Bronchial epithelial cell (primary cell): ENCODE measurements at regions not wholly inside any gene's neighbourhood (a gene's known extent, or its start where the extent isn't known, plus 50 kb on each side); places are given as distances from the start of the nearest gene placed in this dataset.

ENCODE experiments used
- DNase-seq: peaks from one replicate; pipeline ENCODE4 v3.0.0-alpha.2; 2010; ENCODE audit warnings: low read depth
- FAIRE-seq: peaks from 2 replicates; lab custom pipeline; 2011; peaks lifted over from hg19 to GRCh38; lab: Jason Lieb, UNC
- H3K27me3 ChIP-seq: 2 replicates; pipeline ENCODE4 v1.5.1; 2011; ENCODE audit warnings: low read length; ENCODE audit not compliant: control insufficient read depth, insufficient read depth
- H3K36me3 ChIP-seq: 2 replicates; pipeline ENCODE4 v1.5.1; 2011; ENCODE audit warnings: low read length; ENCODE audit not compliant: control insufficient read depth, insufficient read depth
- H3K4me3 ChIP-seq: 2 replicates; pipeline ENCODE4 v1.5.1; 2011; ENCODE audit warnings: mild to moderate bottlenecking, low read depth, low read length, control low read depth
- TF ChIP-seq, protein P1 (sequence below): IDR thresholded peaks from 2 replicates; pipeline ENCODE4 v1.5.1; 2011; ENCODE audit warnings: mild to moderate bottlenecking, moderate library complexity, low read length, control low read depth, inconsistent platforms; ENCODE audit not compliant: insufficient read depth, severe bottlenecking

DNA sequence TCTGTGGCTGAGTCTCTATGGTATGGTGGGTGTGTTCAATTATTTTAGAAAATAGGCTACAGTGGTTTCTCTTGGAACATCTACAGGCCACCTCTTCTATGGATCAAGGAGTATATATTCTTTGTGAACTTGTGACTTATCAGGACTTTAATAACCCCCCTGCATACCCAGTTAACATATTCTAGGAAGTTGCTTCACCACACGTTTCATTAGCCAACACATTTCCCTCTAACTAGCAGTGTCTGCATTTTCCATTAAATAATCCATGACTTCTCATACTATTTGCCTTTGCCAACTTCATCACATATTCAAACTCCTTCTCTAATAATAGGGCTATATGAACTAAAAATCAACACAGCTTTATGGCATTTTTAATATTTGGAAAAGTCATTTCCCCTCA lies 187.6 kb upstream of the ARL4C start:
- TF ChIP-seq, protein P1, sequence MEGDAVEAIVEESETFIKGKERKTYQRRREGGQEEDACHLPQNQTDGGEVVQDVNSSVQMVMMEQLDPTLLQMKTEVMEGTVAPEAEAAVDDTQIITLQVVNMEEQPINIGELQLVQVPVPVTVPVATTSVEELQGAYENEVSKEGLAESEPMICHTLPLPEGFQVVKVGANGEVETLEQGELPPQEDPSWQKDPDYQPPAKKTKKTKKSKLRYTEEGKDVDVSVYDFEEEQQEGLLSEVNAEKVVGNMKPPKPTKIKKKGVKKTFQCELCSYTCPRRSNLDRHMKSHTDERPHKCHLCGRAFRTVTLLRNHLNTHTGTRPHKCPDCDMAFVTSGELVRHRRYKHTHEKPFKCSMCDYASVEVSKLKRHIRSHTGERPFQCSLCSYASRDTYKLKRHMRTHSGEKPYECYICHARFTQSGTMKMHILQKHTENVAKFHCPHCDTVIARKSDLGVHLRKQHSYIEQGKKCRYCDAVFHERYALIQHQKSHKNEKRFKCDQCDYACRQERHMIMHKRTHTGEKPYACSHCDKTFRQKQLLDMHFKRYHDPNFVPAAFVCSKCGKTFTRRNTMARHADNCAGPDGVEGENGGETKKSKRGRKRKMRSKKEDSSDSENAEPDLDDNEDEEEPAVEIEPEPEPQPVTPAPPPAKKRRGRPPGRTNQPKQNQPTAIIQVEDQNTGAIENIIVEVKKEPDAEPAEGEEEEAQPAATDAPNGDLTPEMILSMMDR, result no peak
- Histone ChIP-seq H3K27me3 (no peaks in the 10 kb centered on the region), H3K36me3 (no peaks in the 10 kb centered on the region), H3K4me3 (no peak overlapping the region)
- no peak for DNase-seq
- no peak for FAIRE-seq

DNA sequence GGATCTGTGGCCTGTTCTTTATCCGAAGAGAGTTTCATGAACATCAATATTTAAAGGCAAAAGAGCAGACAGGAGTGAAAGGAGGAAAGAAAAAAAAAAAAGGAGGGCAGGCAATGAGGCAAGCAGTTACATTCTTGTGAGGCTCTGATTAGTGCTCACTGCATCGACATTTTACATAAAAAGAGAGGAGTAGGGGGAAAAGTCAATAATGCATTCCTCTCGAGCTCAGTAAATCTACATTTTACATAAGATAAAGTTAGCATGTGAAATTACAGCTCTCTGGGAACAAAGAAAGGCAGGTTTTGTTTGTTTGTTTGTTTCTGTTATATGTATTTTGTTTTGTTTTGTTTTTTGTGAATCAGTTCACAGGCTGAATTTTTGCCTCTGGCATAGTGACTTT lies 187.1 kb upstream of the ARL4C start:
- no peak for FAIRE-seq

DNA sequence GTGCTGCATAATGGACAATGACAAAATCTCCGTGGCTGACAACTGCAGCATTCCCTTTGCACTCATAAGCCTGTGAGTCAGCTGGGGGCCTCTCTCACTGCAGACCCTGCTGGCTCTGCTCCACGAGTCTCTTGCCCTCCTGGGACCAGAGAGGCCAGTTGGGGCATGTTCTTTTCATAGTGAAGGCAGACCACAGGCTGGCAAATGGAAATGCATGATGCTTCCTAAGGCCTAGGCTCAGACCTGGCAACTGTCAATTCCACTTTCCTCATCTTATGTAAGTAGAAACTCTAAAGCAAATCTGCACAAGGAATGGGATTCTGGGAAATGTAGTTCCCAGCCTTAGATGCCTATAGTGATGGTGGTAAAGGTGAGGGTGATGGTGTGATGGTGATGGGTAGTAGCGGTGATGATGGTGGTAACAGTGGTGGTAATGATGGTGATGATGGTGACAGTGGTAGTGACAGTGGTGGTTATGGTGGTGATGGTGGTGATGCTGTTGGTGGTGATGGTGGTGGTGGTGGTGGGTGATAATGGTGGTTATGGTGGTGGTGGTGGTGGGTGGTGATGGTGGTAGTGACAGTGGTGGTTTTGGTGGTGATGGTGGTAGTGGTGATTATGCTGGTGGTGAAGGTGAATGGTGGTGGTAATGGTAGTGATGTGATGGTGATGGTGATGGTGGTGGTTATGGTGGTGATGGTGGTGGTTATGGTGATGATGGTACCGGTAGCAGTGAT lies 185.8 kb upstream of the ARL4C start:
- FAIRE-seq (peak; percentile 86), DNase-seq (peak; percentile 92)
- Histone ChIP-seq H3K4me3 (no peak overlapping the region), H3K27me3 (no peaks in the 10 kb centered on the region), H3K36me3 (no peaks in the 10 kb centered on the region)
- TF ChIP-seq, protein P1, result no peak

More for the DNA sequence above, 187.1 kb upstream of the ARL4C start:
- TF ChIP-seq, protein P1, result no peak
- Histone ChIP-seq H3K4me3 (no peak overlapping the region), H3K36me3 (no peaks in the 10 kb centered on the region), H3K27me3 (no peaks in the 10 kb centered on the region)
- no peak for DNase-seq

DNA sequence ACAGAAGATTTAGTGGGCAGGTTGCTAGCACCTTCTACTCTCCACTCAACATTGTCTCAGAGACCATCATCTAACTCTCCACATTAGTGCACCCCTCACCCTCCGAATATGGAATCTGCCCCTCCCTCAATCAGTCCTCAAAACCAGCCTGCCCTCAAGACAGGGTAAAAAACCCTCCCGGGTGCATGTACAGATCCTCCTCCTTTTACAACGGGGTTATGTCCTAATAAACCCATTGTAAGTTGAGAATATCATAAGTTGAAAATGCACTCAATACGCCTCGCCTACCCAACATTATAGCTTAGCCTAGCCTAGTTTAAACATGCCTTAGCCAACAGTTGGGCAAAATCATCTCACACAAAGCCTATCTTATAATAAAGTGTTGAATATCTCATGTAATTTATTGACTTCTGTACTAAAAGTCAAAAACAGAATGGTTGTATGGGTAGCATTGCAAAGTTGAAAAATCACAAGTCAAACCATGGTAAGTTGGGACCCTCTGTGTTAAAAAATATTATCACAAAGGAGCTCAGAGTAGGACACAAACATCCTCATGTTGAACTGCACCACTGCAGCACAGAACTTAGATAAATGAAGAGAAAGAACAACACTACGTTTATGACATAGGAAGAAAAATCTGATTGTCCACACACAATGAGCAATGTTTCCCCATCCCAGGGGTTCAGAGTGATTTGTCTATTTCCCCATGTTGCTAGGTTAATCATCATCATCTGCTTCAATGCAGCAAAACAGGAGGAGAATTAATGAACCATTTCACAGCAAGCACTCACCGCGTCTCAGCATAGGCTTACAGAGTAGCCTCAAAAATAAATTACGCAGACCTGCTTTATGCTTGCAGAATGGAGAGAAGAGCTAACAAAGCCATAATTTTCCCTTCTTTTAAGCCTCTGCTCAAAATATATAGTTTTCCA lies 184.1 kb upstream of the ARL4C start:
- TF ChIP-seq, protein P1, result no peak
- Histone ChIP-seq H3K36me3 (no peaks in the 10 kb centered on the region), H3K27me3 (no peaks in the 10 kb centered on the region), H3K4me3 (no peak overlapping the region)
- FAIRE-seq (no peak), DNase-seq (no peak)

DNA sequence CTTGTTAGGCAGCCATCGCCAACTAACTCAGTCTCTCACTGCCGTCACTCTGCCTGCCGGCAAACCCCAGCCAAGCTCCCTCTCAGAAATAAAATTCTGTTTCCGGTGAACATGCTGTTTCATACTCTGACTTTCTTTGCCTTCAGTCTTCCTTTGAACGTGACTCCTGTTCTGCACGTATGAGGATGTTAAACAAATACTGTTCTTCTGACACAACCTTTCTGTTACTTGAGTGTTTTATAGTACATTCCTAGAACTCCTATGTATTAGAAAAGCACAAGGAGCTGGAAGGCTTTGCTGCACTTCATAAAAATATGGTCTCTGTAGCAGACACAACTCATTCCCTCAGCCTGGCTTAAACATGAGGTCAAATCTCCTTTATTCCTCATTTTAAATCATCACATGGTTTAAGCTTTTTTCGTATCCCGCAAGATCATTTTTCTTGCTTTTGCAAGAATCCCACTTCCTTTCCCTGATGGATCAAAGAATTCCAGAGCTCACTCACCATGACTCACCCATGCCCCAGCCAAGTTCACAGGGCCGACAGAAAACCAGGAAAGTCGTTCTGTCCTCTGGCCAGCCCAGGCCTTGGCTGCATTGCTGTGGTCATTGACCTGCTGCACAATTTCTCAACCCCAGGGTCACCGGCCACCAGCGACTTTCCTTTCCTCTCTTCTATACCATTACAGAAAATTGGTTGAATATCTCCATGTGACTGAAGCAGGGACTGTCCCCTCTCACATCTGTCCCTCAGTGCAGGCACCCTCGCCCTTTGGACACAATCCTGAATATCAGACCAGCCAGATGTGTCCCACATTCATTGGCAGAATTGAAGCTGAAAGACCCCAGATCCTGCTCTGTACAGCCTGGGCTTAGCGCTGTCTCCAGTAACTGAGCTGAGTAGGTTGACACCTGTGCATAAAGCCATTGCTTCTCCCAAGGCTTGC lies 183.1 kb upstream of the ARL4C start:
- no peak overlapping the region for H3K4me3 ChIP-seq
- DNase-seq, result peak; percentile 88
- no peaks in the 10 kb centered on the region for H3K36me3 ChIP-seq
- TF ChIP-seq, protein P1, result no peak
- FAIRE-seq, result peak; percentile 80
- no peaks in the 10 kb centered on the region for H3K27me3 ChIP-seq
